Prostate gland (tissue), 2 donors: ENCODE measurements at regions not wholly inside any gene's neighbourhood (a gene's known extent, or its start where the extent isn't known, plus 50 kb on each side); places are given as distances from the start of the nearest gene placed in this dataset.

Experiments used
- POLR2A ChIP-seq: fragments of 450-650 bp; IDR thresholded peaks from one replicate; pipeline ENCODE4 v1.6.1; 2016; ENCODE audit warnings: antibody characterized with exemption, mild to moderate bottlenecking
- TF ChIP-seq, protein P1 (sequence below), 4 experiments: fragments of 200-600 bp in 2 of 4; fragments of 450-650 bp in 2 of 4; sonication (generic) in 2 of 4; IDR thresholded peaks; 1 replicate in 3 of 4; 2 replicates in 1 of 4; pipeline ENCODE4 v1.5.1; 2016 to 2019; ENCODE audit warnings: antibody characterized with exemption in 4 of 4, mild to moderate bottlenecking in 2 of 4, moderate library complexity in 2 of 4

DNA sequence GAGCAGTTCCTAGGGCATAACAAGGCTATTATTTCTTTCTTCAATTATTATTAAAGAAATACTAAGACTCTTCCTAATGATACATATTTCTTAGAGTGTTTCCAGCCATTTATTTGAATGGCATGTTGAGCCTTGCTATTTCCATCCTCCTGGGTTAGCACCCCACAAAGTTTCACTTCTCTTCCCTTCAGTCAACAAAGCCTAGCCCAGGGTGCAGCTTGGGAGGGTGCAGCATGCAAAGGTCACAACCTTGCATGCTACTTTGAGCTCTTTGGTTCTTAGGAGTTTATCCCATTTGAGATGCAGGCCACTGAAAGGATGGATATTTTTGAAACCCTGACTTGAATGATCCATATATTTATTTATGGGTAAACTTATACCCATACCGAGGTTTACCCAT lies 454.4 kb upstream of the MEIS1 start:
- TF ChIP-seq, protein P1, sequence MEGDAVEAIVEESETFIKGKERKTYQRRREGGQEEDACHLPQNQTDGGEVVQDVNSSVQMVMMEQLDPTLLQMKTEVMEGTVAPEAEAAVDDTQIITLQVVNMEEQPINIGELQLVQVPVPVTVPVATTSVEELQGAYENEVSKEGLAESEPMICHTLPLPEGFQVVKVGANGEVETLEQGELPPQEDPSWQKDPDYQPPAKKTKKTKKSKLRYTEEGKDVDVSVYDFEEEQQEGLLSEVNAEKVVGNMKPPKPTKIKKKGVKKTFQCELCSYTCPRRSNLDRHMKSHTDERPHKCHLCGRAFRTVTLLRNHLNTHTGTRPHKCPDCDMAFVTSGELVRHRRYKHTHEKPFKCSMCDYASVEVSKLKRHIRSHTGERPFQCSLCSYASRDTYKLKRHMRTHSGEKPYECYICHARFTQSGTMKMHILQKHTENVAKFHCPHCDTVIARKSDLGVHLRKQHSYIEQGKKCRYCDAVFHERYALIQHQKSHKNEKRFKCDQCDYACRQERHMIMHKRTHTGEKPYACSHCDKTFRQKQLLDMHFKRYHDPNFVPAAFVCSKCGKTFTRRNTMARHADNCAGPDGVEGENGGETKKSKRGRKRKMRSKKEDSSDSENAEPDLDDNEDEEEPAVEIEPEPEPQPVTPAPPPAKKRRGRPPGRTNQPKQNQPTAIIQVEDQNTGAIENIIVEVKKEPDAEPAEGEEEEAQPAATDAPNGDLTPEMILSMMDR (IDR thresholded peaks at IDR 0.05) = no peak
- no peak for TF ChIP-seq POLR2A
